ENCODE measurements at regions not wholly inside any gene's neighbourhood (a gene's known extent, or its start where the extent isn't known, plus 50 kb on each side); places are given as distances from the start of the nearest gene placed in this dataset.

DNA sequence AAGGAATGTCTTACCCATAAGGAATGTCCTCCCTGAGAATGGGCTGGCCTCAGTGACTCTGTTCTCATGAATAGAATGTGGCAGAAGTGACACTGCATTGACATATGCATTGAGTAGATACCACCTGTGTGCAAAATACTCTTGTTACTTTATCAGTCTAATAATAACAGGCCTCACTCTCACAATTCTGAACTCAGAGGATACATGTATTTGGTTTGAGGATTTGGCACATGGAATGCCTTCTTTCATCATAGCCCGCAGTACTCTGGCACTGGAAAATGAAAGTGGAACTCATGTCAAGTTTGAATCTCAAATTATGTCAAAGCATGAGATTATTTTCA is 52.9 kb upstream of the PLCB4 start:
- no peak overlapping the region for H3K27ac ChIP-seq
- H3K4me1 ChIP-seq (ENCODE audit: low read depth): peaks cover 10% of the 10 kb centered on the region
- peak in 1 of 2 donors; percentile 56 for DNase-seq (ENCODE audit: low read depth in 1 of 2, low spot score in 1 of 2)

GRCh38 chr20:9018346-9018745 is 50.5 kb upstream of the PLCB4 start:
- no peak for DNase-seq (ENCODE audit: low read depth in 1 of 2, low spot score in 1 of 2)
- no peak overlapping the region for H3K27ac ChIP-seq
- no peak overlapping the region for H3K4me3 ChIP-seq
- no peaks in the 10 kb centered on the region for H3K27me3 ChIP-seq
- no peaks in the 10 kb centered on the region for H3K9me3 ChIP-seq (ENCODE audit: low read depth)
- H3K36me3 ChIP-seq: no peaks in the 10 kb centered on the region
- TF ChIP-seq, protein P1, sequence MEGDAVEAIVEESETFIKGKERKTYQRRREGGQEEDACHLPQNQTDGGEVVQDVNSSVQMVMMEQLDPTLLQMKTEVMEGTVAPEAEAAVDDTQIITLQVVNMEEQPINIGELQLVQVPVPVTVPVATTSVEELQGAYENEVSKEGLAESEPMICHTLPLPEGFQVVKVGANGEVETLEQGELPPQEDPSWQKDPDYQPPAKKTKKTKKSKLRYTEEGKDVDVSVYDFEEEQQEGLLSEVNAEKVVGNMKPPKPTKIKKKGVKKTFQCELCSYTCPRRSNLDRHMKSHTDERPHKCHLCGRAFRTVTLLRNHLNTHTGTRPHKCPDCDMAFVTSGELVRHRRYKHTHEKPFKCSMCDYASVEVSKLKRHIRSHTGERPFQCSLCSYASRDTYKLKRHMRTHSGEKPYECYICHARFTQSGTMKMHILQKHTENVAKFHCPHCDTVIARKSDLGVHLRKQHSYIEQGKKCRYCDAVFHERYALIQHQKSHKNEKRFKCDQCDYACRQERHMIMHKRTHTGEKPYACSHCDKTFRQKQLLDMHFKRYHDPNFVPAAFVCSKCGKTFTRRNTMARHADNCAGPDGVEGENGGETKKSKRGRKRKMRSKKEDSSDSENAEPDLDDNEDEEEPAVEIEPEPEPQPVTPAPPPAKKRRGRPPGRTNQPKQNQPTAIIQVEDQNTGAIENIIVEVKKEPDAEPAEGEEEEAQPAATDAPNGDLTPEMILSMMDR (IDR thresholded peaks at IDR 0.05; ENCODE audit: low read depth, low read length): no peak
- H3K4me1 ChIP-seq (ENCODE audit: low read depth): peaks cover 10% of the 10 kb centered on the region

More for the DNA sequence above, 52.9 kb upstream of the PLCB4 start:
- Histone ChIP-seq H3K36me3 (no peaks in the 10 kb centered on the region), H3K4me3 (no peak overlapping the region), H3K9me3 (ENCODE audit: low read depth) (no peaks in the 10 kb centered on the region), H3K27me3 (no peaks in the 10 kb centered on the region)
- TF ChIP-seq, protein P1 (IDR thresholded peaks at IDR 0.05; ENCODE audit: low read depth, low read length): no peak

All from cardiac muscle cell (in vitro differentiated cells and primary cell).